ENCODE measurements at regions not wholly inside any gene's neighbourhood (a gene's known extent, or its start where the extent isn't known, plus 50 kb on each side); places are given as distances from the start of the nearest gene placed in this dataset.

- H3K23ac ChIP-seq (ENCODE audit: insufficient read length) = no peak overlapping the region
- FAIRE-seq (no peak), DNase-seq (ENCODE audit: low read depth in 1 of 2, low spot score in 2 of 2) (no peak)
- peaks cover 4 to 5% of the 10 kb centered on the region in 2 experiments; a peak in 3 of 4 replicates for H3K9me3 ChIP-seq (ENCODE audit: insufficient read depth in 2 of 2, low read depth in 1 of 2, low read length in 1 of 2)
- H3K23me2 ChIP-seq (ENCODE audit: low read depth, low read length) = no peaks in the 10 kb centered on the region
- no peak overlapping the region for H3K9ac ChIP-seq (replicated peaks in 1 of 4; ENCODE audit: extremely low read depth in 1 of 4, low read depth in 3 of 4, low read length in 3 of 4)
- no peak overlapping the region for H3K27ac ChIP-seq (ENCODE audit: low read depth, low read length)
- H4K20me1 ChIP-seq (replicated peaks in 1 of 2; ENCODE audit: control insufficient read depth in 1 of 2, insufficient read depth in 2 of 2, low read length in 2 of 2) = no peaks in the 10 kb centered on the region
- no peaks in the 10 kb centered on the region for H3K79me1 ChIP-seq (ENCODE audit: low read depth, low read length)
- no peak overlapping the region for H2BK20ac ChIP-seq (ENCODE audit: low read length)
- POLR2A ChIA-PET (ENCODE audit: partially characterized antibody) = no interaction called here
- CTCF ChIA-PET (ENCODE audit: partially characterized antibody) = interaction anchor here (0.7 to 1.5 kb wide), 3 partner anchors 8 to 84 kb away, joined by 3 to 4 read pairs (median 4); no protein-coding TSS in a partner anchor
- no peak overlapping the region for H3K4me3 ChIP-seq (ENCODE audit: extremely low read depth in 1 of 4, insufficient read depth in 2 of 4, low read depth in 3 of 4, low read length in 4 of 4)
- H2AK5ac ChIP-seq (ENCODE audit: low read depth, low read length) = no peak overlapping the region
- no peak overlapping the region for H3K18ac ChIP-seq (ENCODE audit: extremely low read depth, low read length)
- no peak overlapping the region for H2BK120ac ChIP-seq (replicated peaks; ENCODE audit: low read depth, low read length)
- no peak overlapping the region for H2BK12ac ChIP-seq (ENCODE audit: low read depth, low read length)
- no peaks in the 10 kb centered on the region for H3K36me3 ChIP-seq (ENCODE audit: control insufficient read depth in 2 of 4, insufficient read depth in 4 of 4, low read length in 3 of 4)
- 95% methylated on average over 3 of the region's 3 CpGs; no CpG with 5 or more reads in 1 of the 2 experiments for WGBS, 2 experiments (ENCODE audit: extremely low coverage in 1 of 2, insufficient coverage in 1 of 2, insufficient read length in 1 of 2, insufficient replicate concordance in 2 of 2, low coverage in 1 of 2, low lambda C conversion rate in 2 of 2, missing lambda C conversion rate in 1 of 2)
- TF ChIP-seq MAFK (IDR thresholded peaks at IDR 0.05; ENCODE audit: low read depth, low read length) (no peak), CHD1 (IDR thresholded peaks at IDR 0.05; ENCODE audit: low read depth, low read length) (no peak), RNF2 (IDR thresholded peaks at IDR 0.05; ENCODE audit: borderline replicate concordance, low read depth, low read length, missing control alignments, poor library complexity, severe bottlenecking) (no peak), YY1 (IDR thresholded peaks at IDR 0.05; ENCODE audit: low read depth, low read length) (no peak), CHD2 (IDR thresholded peaks at IDR 0.05; ENCODE audit: low read length) (no peak), RXRA (IDR thresholded peaks at IDR 0.05; ENCODE audit: insufficient read depth, low read depth, low read length) (no peak), SP4 (IDR thresholded peaks at IDR 0.05; ENCODE audit: low read length) (no peak)
- H3K4me2 ChIP-seq (ENCODE audit: insufficient read depth in 1 of 2, low read depth in 2 of 2, low read length in 2 of 2) = no peak overlapping the region
- H4K8ac ChIP-seq (ENCODE audit: extremely low read depth, insufficient read depth, low read length) = no peak overlapping the region
- no peaks in the 10 kb centered on the region for H3K79me2 ChIP-seq (ENCODE audit: control insufficient read depth in 1 of 2, insufficient read depth in 2 of 2, low read length in 2 of 2)
- H3K4ac ChIP-seq (replicated peaks; ENCODE audit: insufficient read length, low read depth, low read length) = no peak overlapping the region
- peaks cover 0 to 5% (median 2%) of the 10 kb centered on the region in 4 experiments; a peak in 2 of 7 replicates for H3K4me1 ChIP-seq (replicated peaks in 1 of 4; ENCODE audit: control insufficient read depth in 3 of 4, insufficient read depth in 4 of 4, low read length in 3 of 4)
- no peak overlapping the region for H4K5ac ChIP-seq (ENCODE audit: insufficient read length, low read depth, low read length)
- no peaks in the 10 kb centered on the region for H3K27me3 ChIP-seq (replicated peaks in 1 of 4; ENCODE audit: control insufficient read depth in 3 of 4, extremely low read depth in 1 of 4, insufficient read depth in 3 of 4, low read length in 3 of 4)
- no peak overlapping the region for H2AFZ ChIP-seq (ENCODE audit: low read length)
- H4K91ac ChIP-seq (replicated peaks; ENCODE audit: insufficient read length, low read length) = no peak overlapping the region
- no peak overlapping the region for H3K56ac ChIP-seq (replicated peaks; ENCODE audit: insufficient read length, low read depth, low read length)
- H3K14ac ChIP-seq (ENCODE audit: insufficient read length) = no peak overlapping the region
- H2BK15ac ChIP-seq (ENCODE audit: low read length) = no peak overlapping the region
- H2BK5ac ChIP-seq (ENCODE audit: low read depth, low read length) = no peak overlapping the region
Measured at GRCh38 chr3:117102426-117102825, 392.8 kb downstream of the TUSC7 start.
